ENCODE measurements at regions not wholly inside any gene's neighbourhood (a gene's known extent, or its start where the extent isn't known, plus 50 kb on each side); places are given as distances from the start of the nearest gene placed in this dataset.

DNA sequence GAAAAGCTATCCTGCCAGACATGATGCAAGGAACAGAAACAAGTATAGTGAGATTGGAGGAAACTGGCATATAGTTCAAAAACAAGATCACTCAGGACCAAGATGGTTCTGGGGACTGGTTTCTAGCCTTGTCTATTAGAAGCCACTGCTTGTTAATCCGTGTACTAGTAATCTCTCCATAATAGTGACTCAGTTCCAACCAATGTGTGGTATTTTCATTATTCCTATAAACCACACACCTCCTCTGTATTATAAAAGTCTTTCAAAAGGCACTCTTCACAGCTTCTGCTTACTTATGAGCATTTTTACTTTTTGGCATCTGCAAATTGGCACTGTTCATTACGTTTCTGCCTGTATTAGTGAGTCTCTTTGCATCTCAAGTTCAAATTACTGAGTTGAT is 140.3 kb downstream of the SLC6A15 start:
- TF ChIP-seq, protein P1, sequence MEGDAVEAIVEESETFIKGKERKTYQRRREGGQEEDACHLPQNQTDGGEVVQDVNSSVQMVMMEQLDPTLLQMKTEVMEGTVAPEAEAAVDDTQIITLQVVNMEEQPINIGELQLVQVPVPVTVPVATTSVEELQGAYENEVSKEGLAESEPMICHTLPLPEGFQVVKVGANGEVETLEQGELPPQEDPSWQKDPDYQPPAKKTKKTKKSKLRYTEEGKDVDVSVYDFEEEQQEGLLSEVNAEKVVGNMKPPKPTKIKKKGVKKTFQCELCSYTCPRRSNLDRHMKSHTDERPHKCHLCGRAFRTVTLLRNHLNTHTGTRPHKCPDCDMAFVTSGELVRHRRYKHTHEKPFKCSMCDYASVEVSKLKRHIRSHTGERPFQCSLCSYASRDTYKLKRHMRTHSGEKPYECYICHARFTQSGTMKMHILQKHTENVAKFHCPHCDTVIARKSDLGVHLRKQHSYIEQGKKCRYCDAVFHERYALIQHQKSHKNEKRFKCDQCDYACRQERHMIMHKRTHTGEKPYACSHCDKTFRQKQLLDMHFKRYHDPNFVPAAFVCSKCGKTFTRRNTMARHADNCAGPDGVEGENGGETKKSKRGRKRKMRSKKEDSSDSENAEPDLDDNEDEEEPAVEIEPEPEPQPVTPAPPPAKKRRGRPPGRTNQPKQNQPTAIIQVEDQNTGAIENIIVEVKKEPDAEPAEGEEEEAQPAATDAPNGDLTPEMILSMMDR (IDR thresholded peaks at IDR 0.05) = no peak
- TF ChIP-seq EZH2 (IDR thresholded peaks at IDR 0.05) = no peak

Data from neural progenitor cell (in vitro differentiated cells).